HEK293T (cell line): ENCODE measurements at regions not wholly inside any gene's neighbourhood (a gene's known extent, or its start where the extent isn't known, plus 50 kb on each side); places are given as distances from the start of the nearest gene placed in this dataset.
A peak's percentile ranks its signal among the peaks of the same experiment; 100 is the strongest.

ENCODE experiments used
- CTCF ChIA-PET: fragments of 350-600 bp; formaldehyde crosslinking; extraction: SDS; loops from one replicate; lab custom pipeline; 2021; ENCODE audit warnings: antibody characterized with exemption, inconsistent platforms; lab: Yijun Ruan, JAX
- POLR2A ChIA-PET: fragments of 350-600 bp; formaldehyde crosslinking; extraction: SDS; loops from one replicate; lab custom pipeline; 2020; ENCODE audit warnings: antibody characterized with exemption, inconsistent platforms; lab: Yijun Ruan, JAX
- DNase-seq: peaks from one replicate; pipeline ENCODE4 v3.0.0; 2012; ENCODE audit warnings: mixed read lengths; ENCODE audit errors: extremely low spot score
- ARNT ChIP-seq: fragments of 450-650 bp; IDR thresholded peaks from 2 replicates; pipeline ENCODE4 v1.6.1; 2017; ENCODE audit warnings: mild to moderate bottlenecking
- BHLHE40 ChIP-seq: fragments of 450-650 bp; IDR thresholded peaks from 2 replicates; pipeline ENCODE4 v1.6.1; 2016; ENCODE audit warnings: mild to moderate bottlenecking, moderate library complexity, borderline replicate concordance
- CTBP1 ChIP-seq: fragments of 450-650 bp; IDR thresholded peaks from 2 replicates; pipeline ENCODE4 v1.6.1; 2016; ENCODE audit warnings: borderline replicate concordance
- ELF4 ChIP-seq: fragments of 450-650 bp; IDR thresholded peaks from 2 replicates; pipeline ENCODE4 v1.6.1; 2017; ENCODE audit warnings: antibody characterized with exemption
- FOXA1 ChIP-seq: fragments of 450-650 bp; IDR thresholded peaks from 2 replicates; pipeline ENCODE4 v1.6.1; 2016; ENCODE audit warnings: mild to moderate bottlenecking
- FOXK2 ChIP-seq: fragments of 450-650 bp; IDR thresholded peaks from 2 replicates; pipeline ENCODE4 v1.6.1; 2016; ENCODE audit warnings: mild to moderate bottlenecking
- FOXM1 ChIP-seq: fragments of 450-650 bp; IDR thresholded peaks from 2 replicates; pipeline ENCODE4 v1.6.1; 2017; ENCODE audit warnings: mild to moderate bottlenecking, borderline replicate concordance
- HDGF ChIP-seq: fragments of 450-650 bp; IDR thresholded peaks from 2 replicates; pipeline ENCODE4 v1.6.1; 2017; ENCODE audit warnings: antibody characterized with exemption, borderline replicate concordance
- L3MBTL2 ChIP-seq: fragments of 450-650 bp; conservative IDR thresholded peaks from 2 replicates; pipeline ENCODE4 v1.6.1; 2016; ENCODE audit warnings: mild to moderate bottlenecking
- LEF1 ChIP-seq: fragments of 450-650 bp; IDR thresholded peaks from 2 replicates; pipeline ENCODE4 v1.6.1; 2017; ENCODE audit warnings: mild to moderate bottlenecking, borderline replicate concordance
- NFRKB ChIP-seq: fragments of 450-650 bp; IDR thresholded peaks from 2 replicates; pipeline ENCODE4 v1.6.1; 2016; ENCODE audit warnings: mild to moderate bottlenecking, moderate library complexity
- PKNOX1 ChIP-seq: fragments of 450-650 bp; IDR thresholded peaks from 2 replicates; pipeline ENCODE4 v1.6.1; 2016
- SP1 ChIP-seq: fragments of 450-650 bp; IDR thresholded peaks from 2 replicates; pipeline ENCODE4 v1.6.1; 2017
- SUZ12 ChIP-seq: fragments of 450-650 bp; IDR thresholded peaks from 2 replicates; pipeline ENCODE4 v1.6.1; 2016; ENCODE audit warnings: mild to moderate bottlenecking
- TARDBP ChIP-seq: fragments of 450-650 bp; IDR thresholded peaks from 2 replicates; pipeline ENCODE4 v1.6.1; 2016
- ZNF384 ChIP-seq: fragments of 450-650 bp; IDR thresholded peaks from 2 replicates; pipeline ENCODE4 v1.6.1; 2016

GRCh38 chr5:125293726-125294125, 547.3 kb upstream of the ZNF608 start:
- no peak for TF ChIP-seq L3MBTL2
- TF ChIP-seq LEF1: no peak
- TF ChIP-seq FOXM1: no peak
- TF ChIP-seq CTBP1: no peak
- no peak for TF ChIP-seq NFRKB
- TF ChIP-seq FOXA1: no peak
- TF ChIP-seq HDGF: no peak
- TF ChIP-seq SUZ12: no peak
- TF ChIP-seq BHLHE40: no peak
- TF ChIP-seq ELF4: no peak
- no peak for TF ChIP-seq SP1
- no peak for TF ChIP-seq PKNOX1
- no peak for TF ChIP-seq TARDBP
- no peak for TF ChIP-seq ARNT
- no peak for TF ChIP-seq FOXK2
- no peak for TF ChIP-seq ZNF384
- ChIA-PET CTCF (interaction anchor here (1.0 kb wide), 1 partner anchor 16 kb away, joined by 4 read pairs; no protein-coding TSS in a partner anchor), POLR2A (no interaction called here)
- DNase-seq: no peak

- TF ChIP-seq PKNOX1 (0 out of 2 replicates have a peak, but pooled peaks have one; percentile 33), NFRKB (no peak)
- DNase-seq: no peak
- ChIA-PET POLR2A (no interaction called here), CTCF (no interaction called here)
Observed at GRCh38 chr5:125294844-125295243, 548.4 kb upstream of the ZNF608 start.

GRCh38 chr5:125295405-125295872, 549.0 kb upstream of the ZNF608 start:
- ChIA-PET CTCF (interaction anchor here (0.5 to 0.6 kb wide), 2 partner anchors 38 to 631 kb away, joined by 3 read pairs; no protein-coding TSS in a partner anchor), POLR2A (no interaction called here)

GRCh38 chr5:125298258-125298657, 551.8 kb upstream of the ZNF608 start:
- ChIA-PET POLR2A (no interaction called here), CTCF (interaction anchor here (0.7 to 1.0 kb wide), 2 partner anchors 23 to 211 kb away, joined by 3 to 4 read pairs; no protein-coding TSS in a partner anchor)
- no peak for DNase-seq
- TF ChIP-seq FOXA1: no peak
- peak; percentile 68; the same call in 1 of the 2 replicates for TF ChIP-seq PKNOX1
- TF ChIP-seq FOXM1: no peak
- no peak for TF ChIP-seq ARNT

More at GRCh38 chr5:125295405-125295872, 549.0 kb upstream of the ZNF608 start:
- DNase-seq: no peak
- TF ChIP-seq ELF4 (peak; percentile 71), SP1 (no peak), CTBP1 (no peak)

- ChIA-PET CTCF (interaction anchor here (1.0 kb wide), 1 partner anchor 24 kb away, joined by 4 read pairs; no protein-coding TSS in a partner anchor), POLR2A (no interaction called here)
- TF ChIP-seq PKNOX1 (peak; percentile 81), ELF4 (no peak), NFRKB (no peak), CTBP1 (peak; percentile 57; the same call in 1 of the 2 replicates)
- DNase-seq: no peak
Observed at GRCh38 chr5:125298746-125299379, 552.4 kb upstream of the ZNF608 start.

GRCh38 chr5:125301711-125302110, 555.3 kb upstream of the ZNF608 start:
- ChIA-PET POLR2A (no interaction called here), CTCF (interaction anchor here (0.7 kb wide), 1 partner anchor 125 kb away, joined by 4 read pairs; no protein-coding TSS in a partner anchor)
- DNase-seq: no peak
- TF ChIP-seq PKNOX1 (no peak), FOXA1 (no peak), ZNF384 (no peak), FOXK2 (no peak), SUZ12 (no peak), HDGF (no peak), NFRKB (no peak), ARNT (no peak), L3MBTL2 (no peak), CTBP1 (no peak), TARDBP (no peak), FOXM1 (no peak), ELF4 (no peak), LEF1 (no peak), BHLHE40 (no peak), SP1 (no peak)
